Adrenal gland (tissue), 5 donors: ENCODE measurements at regions not wholly inside any gene's neighbourhood (a gene's known extent, or its start where the extent isn't known, plus 50 kb on each side); places are given as distances from the start of the nearest gene placed in this dataset.

ENCODE experiments used
- CTCF ChIP-seq, 6 experiments: fragments of 450-650 bp in 4 of 6; fragments of 200-600 bp in 2 of 6; sonication (generic) in 1 of 6; IDR thresholded peaks; 1 replicate in 5 of 6; 2 replicates in 1 of 6; pipeline versions ENCODE4 v1.5.1 to v1.8.0; 2016 to 2021; ENCODE audit warnings: antibody characterized with exemption in 6 of 6, mild to moderate bottlenecking in 2 of 6, moderate library complexity in 1 of 6
- POLR2A ChIP-seq, 2 donors: fragments of 450-650 bp; IDR thresholded peaks; one replicate each; pipeline ENCODE4 v1.6.1; 2017; ENCODE audit warnings: antibody characterized with exemption in 2 of 2, mild to moderate bottlenecking in 2 of 2, moderate library complexity in 1 of 2
- donor health status: DM: no; HTN: no; CAD: no.

GRCh38 chr3:63130625-63131024, 147.5 kb upstream of the SYNPR start:
- TF ChIP-seq POLR2A (IDR thresholded peaks at IDR 0.05) (no peak), CTCF (IDR thresholded peaks at IDR 0.05) (no peak)
